Adrenal gland (tissue), 9 donors: ENCODE measurements at regions not wholly inside any gene's neighbourhood (a gene's known extent, or its start where the extent isn't known, plus 50 kb on each side); places are given as distances from the start of the nearest gene placed in this dataset.

ENCODE experiments used
- DNase-seq, 7 donors: peaks; one replicate each; pipeline ENCODE4 v3.0.0-alpha.2; 2019 to 2020
- H3K27ac ChIP-seq, 5 donors: fragments of 200-600 bp; sonication (generic) in 4 of 5; 1 replicate in 3 of 5; 2 replicates in 2 of 5; pipeline versions ENCODE4 v1.5.1 to v1.8.0; 2016 to 2020; ENCODE audit warnings: mild to moderate bottlenecking in 1 of 5
- H3K27me3 ChIP-seq: fragments of 200-600 bp; 2 replicates; pipeline ENCODE4 v1.8.0; 2021
- H3K36me3 ChIP-seq, 2 donors: fragments of 200-600 bp; replicated peaks in 1 of 2; 1 replicate in 1 of 2; 2 replicates in 1 of 2; pipeline versions ENCODE4 v1.5.1 to v1.8.0; 2018 to 2022
- H3K4me1 ChIP-seq, 2 donors: fragments of 200-600 bp; replicated peaks in 1 of 2; 1 replicate in 1 of 2; 2 replicates in 1 of 2; pipeline versions ENCODE4 v1.5.1 to v1.8.0; 2018 to 2021
- H3K4me3 ChIP-seq, 4 donors: fragments of 200-600 bp; sonication (generic) in 3 of 4; one replicate each; pipeline ENCODE4 v1.5.1; 2016 to 2018
- H3K9me3 ChIP-seq, 3 donors: fragments of 200-600 bp; sonication (generic) in 1 of 3; replicated peaks in 1 of 3; 1 replicate in 2 of 3; 2 replicates in 1 of 3; pipeline versions ENCODE4 v1.5.1 to v1.8.0; 2016 to 2021
- POLR2A ChIP-seq, 2 donors: fragments of 450-650 bp; IDR thresholded peaks; one replicate each; pipeline ENCODE4 v1.6.1; 2017; ENCODE audit warnings: antibody characterized with exemption in 2 of 2, mild to moderate bottlenecking in 2 of 2, moderate library complexity in 1 of 2
- WGBS, 4 donors: extraction: QIAGEN DNeasy Blood & Tissue Kit in 2 of 4; methylation state at CpG; one replicate each; pipeline versions ENCODE4 v1.1.5 to v1.1.7; 2013 to 2017; 5-methylcytosine and 5-hydroxymethylcytosine counted together
- intact Hi-C, 2 donors: fragments of 100-400 bp; cut with DNase I; formaldehyde crosslinking; loops; one replicate each; pipeline versions ENCODE4 v1.14.1 to v1.15.0; 2022 to 2023
- TF ChIP-seq, protein P1 (sequence below), 6 experiments: fragments of 450-650 bp in 4 of 6; fragments of 200-600 bp in 2 of 6; sonication (generic) in 1 of 6; IDR thresholded peaks; 1 replicate in 5 of 6; 2 replicates in 1 of 6; pipeline versions ENCODE4 v1.5.1 to v1.8.0; 2016 to 2021; ENCODE audit warnings: antibody characterized with exemption in 6 of 6, mild to moderate bottlenecking in 2 of 6, moderate library complexity in 1 of 6
- donor health status: healthy with polysubstance abuse.
- donor health status: Bipolar disorder and iron deficiency.
- donor health status: DM: yes; HTN: yes; CAD: no.
- donor health status: DM: no; HTN: no; CAD: no.
- donor health status: DM: no; HTN: no; CAD: no.

GRCh38 chr1:63717511-63718065, 56.2 kb upstream of the ROR1 start:
- H3K36me3 ChIP-seq = no peaks in the 10 kb centered on the region
- H3K27ac ChIP-seq = no peak overlapping the region
- 72 to 83% (median 78%) methylated on average over 4 of the region's 4 CpGs for WGBS, 4 donors
- DNase-seq = no peak
- H3K4me1 ChIP-seq = no peaks in the 10 kb centered on the region
- no peak overlapping the region for H3K4me3 ChIP-seq
- no peaks in the 10 kb centered on the region for H3K27me3 ChIP-seq
- no peak for TF ChIP-seq POLR2A (IDR thresholded peaks at IDR 0.05)
- TF ChIP-seq, protein P1, sequence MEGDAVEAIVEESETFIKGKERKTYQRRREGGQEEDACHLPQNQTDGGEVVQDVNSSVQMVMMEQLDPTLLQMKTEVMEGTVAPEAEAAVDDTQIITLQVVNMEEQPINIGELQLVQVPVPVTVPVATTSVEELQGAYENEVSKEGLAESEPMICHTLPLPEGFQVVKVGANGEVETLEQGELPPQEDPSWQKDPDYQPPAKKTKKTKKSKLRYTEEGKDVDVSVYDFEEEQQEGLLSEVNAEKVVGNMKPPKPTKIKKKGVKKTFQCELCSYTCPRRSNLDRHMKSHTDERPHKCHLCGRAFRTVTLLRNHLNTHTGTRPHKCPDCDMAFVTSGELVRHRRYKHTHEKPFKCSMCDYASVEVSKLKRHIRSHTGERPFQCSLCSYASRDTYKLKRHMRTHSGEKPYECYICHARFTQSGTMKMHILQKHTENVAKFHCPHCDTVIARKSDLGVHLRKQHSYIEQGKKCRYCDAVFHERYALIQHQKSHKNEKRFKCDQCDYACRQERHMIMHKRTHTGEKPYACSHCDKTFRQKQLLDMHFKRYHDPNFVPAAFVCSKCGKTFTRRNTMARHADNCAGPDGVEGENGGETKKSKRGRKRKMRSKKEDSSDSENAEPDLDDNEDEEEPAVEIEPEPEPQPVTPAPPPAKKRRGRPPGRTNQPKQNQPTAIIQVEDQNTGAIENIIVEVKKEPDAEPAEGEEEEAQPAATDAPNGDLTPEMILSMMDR (IDR thresholded peaks at IDR 0.05) = no peak
- intact Hi-C loops = no loop called here
- no peaks in the 10 kb centered on the region for H3K9me3 ChIP-seq

GRCh38 chr1:63718541-63718970, 55.3 kb upstream of the ROR1 start:
- TF ChIP-seq, protein P1 (IDR thresholded peaks at IDR 0.05) = no peak
- TF ChIP-seq POLR2A (IDR thresholded peaks at IDR 0.05) = no peak
- Histone ChIP-seq H3K4me3 (no peak overlapping the region), H3K27ac (no peak overlapping the region), H3K36me3 (no peaks in the 10 kb centered on the region), H3K27me3 (no peaks in the 10 kb centered on the region), H3K4me1 (no peaks in the 10 kb centered on the region), H3K9me3 (no peaks in the 10 kb centered on the region)
- DNase-seq = no peak
- intact Hi-C loops = no loop called here
- WGBS, 4 donors = 92 to 95% (median 93%) methylated on average over 4 of the region's 4 CpGs

DNA sequence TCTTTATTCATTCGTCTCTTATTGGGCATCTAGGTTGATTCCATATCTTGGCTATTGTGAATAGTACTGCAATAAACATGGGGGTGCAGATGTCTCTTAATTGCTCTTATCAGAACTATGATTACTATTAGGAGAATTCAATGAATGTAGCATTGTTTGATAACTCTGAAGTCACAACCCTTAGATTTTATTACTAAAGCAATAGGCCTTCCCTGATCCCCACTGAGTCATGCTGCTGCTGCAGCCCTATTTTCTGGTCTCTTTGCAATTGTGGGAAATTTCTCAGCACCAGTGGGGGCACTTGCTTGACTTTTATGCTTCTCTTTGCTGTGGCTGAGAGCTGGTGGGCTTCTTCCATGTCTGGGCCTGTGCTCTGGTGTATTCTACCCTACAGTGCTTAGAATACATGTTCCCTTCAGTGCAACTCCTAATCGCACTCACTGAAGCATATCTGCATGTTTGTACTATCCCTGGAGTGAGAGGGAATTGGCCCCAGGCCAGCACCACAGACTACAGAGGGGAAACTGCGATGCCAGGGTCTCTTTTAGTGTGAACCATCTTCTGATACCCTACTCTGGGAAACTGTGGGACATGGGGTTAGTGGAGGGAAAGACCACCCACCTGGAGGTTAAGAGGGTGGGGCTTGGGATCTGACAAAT, 52.2 kb upstream of the ROR1 start:
- no peaks in the 10 kb centered on the region for H3K4me1 ChIP-seq
- no peaks in the 10 kb centered on the region for H3K9me3 ChIP-seq
- H3K36me3 ChIP-seq = no peaks in the 10 kb centered on the region
- no peak overlapping the region for H3K27ac ChIP-seq
- no peak for DNase-seq
- intact Hi-C loops = no loop called here
- H3K4me3 ChIP-seq = no peak overlapping the region
- no peak for TF ChIP-seq POLR2A (IDR thresholded peaks at IDR 0.05)
- TF ChIP-seq, protein P1 (IDR thresholded peaks at IDR 0.05) = no peak
- H3K27me3 ChIP-seq = no peaks in the 10 kb centered on the region
- WGBS, 4 donors = 81 to 91% (median 82%) methylated on average over 3 of the region's 3 CpGs

DNA sequence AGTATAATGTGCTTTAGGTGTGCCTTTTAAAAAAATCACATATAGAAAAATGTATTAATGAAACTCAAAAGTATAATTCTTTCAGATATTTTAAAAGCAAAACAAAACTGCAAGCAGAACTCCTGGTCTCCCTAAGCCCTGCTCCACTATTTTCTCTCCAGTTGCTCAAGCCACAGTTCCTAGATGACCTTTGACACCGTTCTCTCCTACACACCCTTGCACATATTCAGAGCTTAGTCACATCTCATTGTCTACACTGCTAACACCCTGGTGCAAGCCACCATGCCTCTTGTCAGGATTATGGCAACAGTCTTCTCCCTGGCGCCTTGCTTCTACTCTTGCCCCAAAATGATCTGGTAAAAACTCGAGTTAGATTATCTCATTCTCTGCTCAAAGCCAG, 50.2 kb upstream of the ROR1 start:
- Histone ChIP-seq H3K36me3 (no peaks in the 10 kb centered on the region), H3K4me3 (no peak overlapping the region), H3K9me3 (no peaks in the 10 kb centered on the region), H3K27ac (no peak overlapping the region), H3K4me1 (no peaks in the 10 kb centered on the region), H3K27me3 (no peaks in the 10 kb centered on the region)
- 55 to 69% (median 57%) methylated on average over 3 of the region's 3 CpGs for WGBS, 4 donors
- no peak for TF ChIP-seq POLR2A (IDR thresholded peaks at IDR 0.05)
- TF ChIP-seq, protein P1 (IDR thresholded peaks at IDR 0.05) = no peak
- DNase-seq = no peak
- intact Hi-C loops = no loop called here
